HG02763 (cell line): ENCODE measurements at regions not wholly inside any gene's neighbourhood (a gene's known extent, or its start where the extent isn't known, plus 50 kb on each side); places are given as distances from the start of the nearest gene placed in this dataset.

ENCODE experiments used
- ATAC-seq: cut with Tn5 transposase; IDR thresholded peaks from one replicate; pipeline ENCODE4 v1.9.1; 2021; ENCODE audit warnings: mild to moderate bottlenecking, moderate library complexity; ENCODE audit not compliant: unreplicated experiment

GRCh38 chr9:93730648-93731047 lies 154.3 kb downstream of the PHF2 start:
- no peak for ATAC-seq

- ATAC-seq = no peak
These were observed 153.8 kb downstream of the PHF2 start for GRCh38 chr9:93730217-93730616.
